CD14-positive monocyte (primary cell): ENCODE measurements at regions not wholly inside any gene's neighbourhood (a gene's known extent, or its start where the extent isn't known, plus 50 kb on each side); places are given as distances from the start of the nearest gene placed in this dataset.

Experiments used
- DNase-seq, 3 donors: peaks; one replicate each; pipeline ENCODE4 v3.0.0-alpha.2; 2011 to 2022
- H2AFZ ChIP-seq: 2 replicates; pipeline ENCODE4 v1.6.0; 2012; ENCODE audit warnings: mild to moderate bottlenecking, low read depth, low read length, inconsistent platforms; ENCODE audit not compliant: insufficient read depth, poor library complexity, severe bottlenecking
- H3K27ac ChIP-seq, 2 donors: 1 replicate in 1 of 2; 2 replicates in 1 of 2; pipeline ENCODE4 v1.5.1; 2012 to 2013; ENCODE audit warnings: low read length in 2 of 2, control low read depth in 1 of 2, inconsistent platforms in 1 of 2, low read depth in 1 of 2, mild to moderate bottlenecking in 1 of 2
- H3K27me3 ChIP-seq, 2 donors: one replicate each; pipeline versions ENCODE4 v1.6.0 to v1.6.1; 2011 to 2013; ENCODE audit warnings: low read length in 2 of 2; ENCODE audit not compliant: control insufficient read depth in 2 of 2, insufficient read depth in 2 of 2
- H3K36me3 ChIP-seq, 2 donors: replicated peaks in 1 of 2; 1 replicate in 1 of 2; 2 replicates in 1 of 2; pipeline versions ENCODE4 v1.5.1 to v1.6.1; 2012 to 2013; ENCODE audit warnings: low read length in 2 of 2, control low read depth in 1 of 2, inconsistent platforms in 1 of 2, mild to moderate bottlenecking in 1 of 2; ENCODE audit not compliant: insufficient read depth in 2 of 2, control insufficient read depth in 1 of 2
- H3K4me1 ChIP-seq, 2 donors: 1 replicate in 1 of 2; 2 replicates in 1 of 2; pipeline versions ENCODE4 v1.5.1 to v1.6.1; 2012 to 2013; ENCODE audit warnings: low read length in 2 of 2, control low read depth in 1 of 2, inconsistent platforms in 1 of 2, mild to moderate bottlenecking in 1 of 2, moderate library complexity in 1 of 2; ENCODE audit not compliant: insufficient read depth in 2 of 2, control insufficient read depth in 1 of 2
- H3K4me2 ChIP-seq: replicated peaks from 2 replicates; pipeline ENCODE3; 2012; ENCODE audit warnings: low read length, moderate library complexity, mild to moderate bottlenecking; ENCODE audit not compliant: poor library complexity, severe bottlenecking; ENCODE audit errors: extremely low read depth
- H3K4me3 ChIP-seq, 3 experiments: fragments of 200-600 bp in 1 of 3; sonication (generic) in 1 of 3; replicated peaks in 1 of 3; 1 replicate in 2 of 3; 2 replicates in 1 of 3; pipeline ENCODE4 v1.5.1; 2011 to 2013; ENCODE audit warnings: low read length in 3 of 3, mild to moderate bottlenecking in 3 of 3, control low read depth in 2 of 3, low read depth in 2 of 3, inconsistent platforms in 1 of 3, moderate library complexity in 1 of 3
- H3K79me2 ChIP-seq: 2 replicates; pipeline ENCODE4 v1.6.0; 2012; ENCODE audit warnings: mild to moderate bottlenecking, control low read depth, inconsistent platforms, low read length, moderate library complexity; ENCODE audit not compliant: insufficient read depth
- H3K9ac ChIP-seq: 2 replicates; pipeline ENCODE4 v1.6.0; 2017; ENCODE audit warnings: low read length, mild to moderate bottlenecking; ENCODE audit not compliant: insufficient read depth, poor library complexity, severe bottlenecking
- H3K9me3 ChIP-seq, 2 donors: replicated peaks in 1 of 2; 1 replicate in 1 of 2; 2 replicates in 1 of 2; pipeline versions ENCODE4 v1.5.1 to v1.6.1; 2012 to 2013; ENCODE audit warnings: low read length in 2 of 2, control low read depth in 1 of 2; ENCODE audit not compliant: control insufficient read depth in 1 of 2, insufficient read depth in 1 of 2
- H4K20me1 ChIP-seq: 2 replicates; pipeline ENCODE4 v1.6.0; 2012; ENCODE audit warnings: mild to moderate bottlenecking, low read length, control low read depth, moderate library complexity; ENCODE audit not compliant: insufficient read depth
- H3K27ac Mint-ChIP-seq, 7 donors: one replicate each; pipeline ENCODE4 v1.8.0; 2020; ENCODE audit warnings: mild to moderate bottlenecking in 7 of 7, mixed read lengths in 7 of 7, moderate library complexity in 6 of 7, inconsistent platforms in 2 of 7
- H3K27me3 Mint-ChIP-seq, 3 donors: one replicate each; pipeline ENCODE4 v1.8.0; 2021 to 2022; ENCODE audit warnings: low read depth in 3 of 3, mild to moderate bottlenecking in 3 of 3, mixed read lengths in 3 of 3, moderate library complexity in 3 of 3, inconsistent platforms in 1 of 3
- H3K36me3 Mint-ChIP-seq, 2 donors: one replicate each; pipeline ENCODE4 v1.8.0; 2020; ENCODE audit warnings: mixed read lengths in 2 of 2, inconsistent platforms in 1 of 2, mild to moderate bottlenecking in 1 of 2
- H3K4me1 Mint-ChIP-seq: one replicate; pipeline ENCODE4 v1.8.0; 2020; ENCODE audit warnings: mild to moderate bottlenecking, mixed read lengths
- H3K4me3 Mint-ChIP-seq, 2 donors: one replicate each; pipeline ENCODE4 v1.8.0; 2020; ENCODE audit warnings: mild to moderate bottlenecking in 2 of 2, mixed read lengths in 2 of 2, moderate library complexity in 1 of 2
- H3K9me3 Mint-ChIP-seq, 7 donors: one replicate each; pipeline ENCODE4 v1.8.0; 2020 to 2022; ENCODE audit warnings: mixed read lengths in 7 of 7, mild to moderate bottlenecking in 6 of 7, moderate library complexity in 6 of 7, inconsistent platforms in 2 of 7
- WGBS: methylation state at CpG from one replicate; pipeline ENCODE4 v1.1.5; 2013; ENCODE audit warnings: missing lambda C conversion rate; ENCODE audit not compliant: insufficient coverage; 5-methylcytosine and 5-hydroxymethylcytosine counted together
- intact Hi-C, 2 donors: fragments of 100-400 bp; cut with micrococcal nuclease; formaldehyde crosslinking; loops; one replicate each; pipeline versions ENCODE4 v1.15.0 to v1.15.1; 2023
- TF ChIP-seq, protein P1 (sequence below): fragments of 200-600 bp; IDR thresholded peaks from one replicate; pipeline ENCODE4 v1.8.0; 2022; ENCODE audit warnings: antibody characterized with exemption, mild to moderate bottlenecking

DNA sequence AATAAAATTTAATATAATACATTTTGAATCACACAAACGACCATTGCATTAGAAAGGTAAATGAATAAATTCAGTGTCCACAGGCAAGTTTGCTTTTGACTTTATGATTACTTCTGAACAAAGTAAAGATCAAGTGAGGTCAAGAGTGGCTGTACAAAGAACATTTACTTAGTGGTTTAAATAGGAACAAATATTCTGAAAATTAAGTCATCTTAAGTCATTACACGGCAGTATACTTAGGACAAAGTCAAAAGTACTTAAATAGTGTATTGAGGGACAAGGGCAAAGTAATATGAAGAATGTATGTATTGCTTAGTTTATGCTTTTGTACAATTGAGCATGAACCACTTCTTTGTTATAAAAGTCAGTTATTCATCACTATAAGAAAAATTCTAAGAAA is 1511.2 kb upstream of the CDH9 start:
- peaks cover 0 to 12% (median 5%) of the 10 kb centered on the region in 7 donors for H3K9me3 Mint-ChIP-seq
- H3K4me1 Mint-ChIP-seq, result no peaks in the 10 kb centered on the region
- no peak overlapping the region for H3K27ac Mint-ChIP-seq
- Histone ChIP-seq H3K9ac (no peak overlapping the region), H3K4me3 (no peak overlapping the region), H3K27me3 (no peaks in the 10 kb centered on the region), H2AFZ (no peak overlapping the region), H3K9me3 (peaks cover 0 to 7% of the 10 kb centered on the region in 2 donors), H3K27ac (no peak overlapping the region), H3K4me1 (no peaks in the 10 kb centered on the region), H4K20me1 (no peaks in the 10 kb centered on the region), H3K36me3 (no peaks in the 10 kb centered on the region), H3K79me2 (no peaks in the 10 kb centered on the region), H3K4me2 (no peak overlapping the region)
- TF ChIP-seq, protein P1, sequence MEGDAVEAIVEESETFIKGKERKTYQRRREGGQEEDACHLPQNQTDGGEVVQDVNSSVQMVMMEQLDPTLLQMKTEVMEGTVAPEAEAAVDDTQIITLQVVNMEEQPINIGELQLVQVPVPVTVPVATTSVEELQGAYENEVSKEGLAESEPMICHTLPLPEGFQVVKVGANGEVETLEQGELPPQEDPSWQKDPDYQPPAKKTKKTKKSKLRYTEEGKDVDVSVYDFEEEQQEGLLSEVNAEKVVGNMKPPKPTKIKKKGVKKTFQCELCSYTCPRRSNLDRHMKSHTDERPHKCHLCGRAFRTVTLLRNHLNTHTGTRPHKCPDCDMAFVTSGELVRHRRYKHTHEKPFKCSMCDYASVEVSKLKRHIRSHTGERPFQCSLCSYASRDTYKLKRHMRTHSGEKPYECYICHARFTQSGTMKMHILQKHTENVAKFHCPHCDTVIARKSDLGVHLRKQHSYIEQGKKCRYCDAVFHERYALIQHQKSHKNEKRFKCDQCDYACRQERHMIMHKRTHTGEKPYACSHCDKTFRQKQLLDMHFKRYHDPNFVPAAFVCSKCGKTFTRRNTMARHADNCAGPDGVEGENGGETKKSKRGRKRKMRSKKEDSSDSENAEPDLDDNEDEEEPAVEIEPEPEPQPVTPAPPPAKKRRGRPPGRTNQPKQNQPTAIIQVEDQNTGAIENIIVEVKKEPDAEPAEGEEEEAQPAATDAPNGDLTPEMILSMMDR, result no peak
- no peak for DNase-seq
- intact Hi-C loops, result no loop called here
- no peak overlapping the region for H3K4me3 Mint-ChIP-seq
- H3K36me3 Mint-ChIP-seq, result no peaks in the 10 kb centered on the region
- H3K27me3 Mint-ChIP-seq, result no peaks in the 10 kb centered on the region
- no CpG with 5 or more reads among the region's 2 CpGs for WGBS

DNA sequence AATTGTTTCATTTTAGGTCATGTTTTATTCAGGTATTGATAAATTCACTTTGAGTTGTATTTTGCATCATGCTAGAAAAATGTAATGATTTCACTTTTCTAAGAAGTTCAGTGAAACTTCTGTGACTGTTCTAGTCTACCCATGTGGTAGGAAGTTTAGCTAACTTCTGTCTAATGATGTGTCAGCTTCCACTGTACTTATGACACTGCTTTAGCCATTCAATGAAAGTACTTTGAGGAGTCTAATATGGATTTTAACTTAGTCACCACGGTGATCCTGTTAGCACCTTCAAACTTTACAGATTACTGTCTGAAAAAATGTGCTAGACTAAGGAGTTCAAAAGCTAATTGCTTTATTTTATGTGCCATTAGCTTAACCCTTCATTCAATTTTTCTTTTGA is 1510.5 kb upstream of the CDH9 start:
- no peak overlapping the region for H3K4me3 ChIP-seq
- no peaks in the 10 kb centered on the region for H3K27me3 ChIP-seq
- intact Hi-C loops, result no loop called here
- Mint-ChIP-seq H3K4me3 (no peak overlapping the region), H3K9me3 (peaks cover 0 to 10% (median 4%) of the 10 kb centered on the region in 7 donors), H3K4me1 (no peaks in the 10 kb centered on the region), H3K27me3 (no peaks in the 10 kb centered on the region), H3K36me3 (no peaks in the 10 kb centered on the region), H3K27ac (no peak overlapping the region)
- H3K9ac ChIP-seq, result no peak overlapping the region
- H3K4me1 ChIP-seq, result no peaks in the 10 kb centered on the region
- WGBS, result 100% methylated on average over 1 of the region's 1 CpG
- H3K27ac ChIP-seq, result no peak overlapping the region
- H2AFZ ChIP-seq, result no peak overlapping the region
- TF ChIP-seq, protein P1, result no peak
- H3K79me2 ChIP-seq, result no peaks in the 10 kb centered on the region
- DNase-seq, result no peak
- peaks cover 0 to 7% of the 10 kb centered on the region in 2 donors for H3K9me3 ChIP-seq
- no peak overlapping the region for H3K4me2 ChIP-seq
- H4K20me1 ChIP-seq, result no peaks in the 10 kb centered on the region
- no peaks in the 10 kb centered on the region for H3K36me3 ChIP-seq
